MM.1S (cell line): ENCODE measurements at regions not wholly inside any gene's neighbourhood (a gene's known extent, or its start where the extent isn't known, plus 50 kb on each side); places are given as distances from the start of the nearest gene placed in this dataset.

Experiments used
- DNase-seq: peaks from one replicate; pipeline ENCODE4 v3.0.0-alpha.2; 2015
- H2AFZ ChIP-seq: fragments of 300-600 bp; sonication (generic); 2 replicates; pipeline ENCODE4 v1.6.0; 2016; ENCODE audit warnings: antibody characterized with exemption, low read length
- H3F3A ChIP-seq: fragments of 300-600 bp; sonication (generic); 2 replicates; pipeline ENCODE4 v1.6.1; 2016; ENCODE audit warnings: mild to moderate bottlenecking, antibody characterized with exemption, low read length, moderate library complexity, mixed read lengths; ENCODE audit not compliant: insufficient read depth
- H3K27ac ChIP-seq: fragments of 300-600 bp; sonication (generic); 2 replicates; pipeline ENCODE4 v1.5.1; 2016; ENCODE audit warnings: mild to moderate bottlenecking, low read length
- H3K27me3 ChIP-seq: fragments of 300-600 bp; sonication (generic); replicated peaks from 2 replicates; pipeline ENCODE4 v1.6.0; 2016; ENCODE audit warnings: low read length; ENCODE audit not compliant: insufficient read depth
- H3K36me3 ChIP-seq: fragments of 300-600 bp; sonication (generic); replicated peaks from 2 replicates; pipeline ENCODE4 v1.6.1; 2016; ENCODE audit warnings: mild to moderate bottlenecking, low read length, mixed read lengths; ENCODE audit not compliant: insufficient read depth
- H3K4me1 ChIP-seq: fragments of 300-600 bp; sonication (generic); 2 replicates; pipeline ENCODE4 v1.6.1; 2016; ENCODE audit warnings: low read length, mixed read lengths
- H3K4me2 ChIP-seq: fragments of 300-600 bp; sonication (generic); 2 replicates; pipeline ENCODE4 v1.6.0; 2016; ENCODE audit warnings: low read depth, low read length
- H3K4me3 ChIP-seq: fragments of 300-600 bp; sonication (generic); 2 replicates; pipeline ENCODE4 v1.5.1; 2016; ENCODE audit warnings: low read length, mixed read lengths
- H3K79me2 ChIP-seq: fragments of 300-600 bp; sonication (generic); 2 replicates; pipeline ENCODE4 v1.6.1; 2016; ENCODE audit warnings: mixed run types, low read length, mixed read lengths
- H3K9ac ChIP-seq: fragments of 300-600 bp; sonication (generic); 2 replicates; pipeline ENCODE4 v1.6.1; 2016; ENCODE audit warnings: low read length, mixed read lengths
- H3K9me2 ChIP-seq: fragments of 300-600 bp; sonication (generic); replicated peaks from 2 replicates; pipeline ENCODE4 v1.6.1; 2016; ENCODE audit warnings: mild to moderate bottlenecking, low read length, mixed read lengths; ENCODE audit not compliant: insufficient read depth
- H3K9me3 ChIP-seq: fragments of 300-600 bp; sonication (generic); replicated peaks from 2 replicates; pipeline ENCODE4 v1.6.1; 2016; ENCODE audit warnings: mild to moderate bottlenecking, low read length, mixed read lengths; ENCODE audit not compliant: insufficient read depth
- H4K20me1 ChIP-seq: fragments of 300-600 bp; sonication (generic); 2 replicates; pipeline ENCODE4 v1.6.1; 2016; ENCODE audit warnings: mild to moderate bottlenecking, low read length, moderate library complexity, mixed read lengths; ENCODE audit not compliant: insufficient read depth
- CTCF ChIP-seq: fragments of 300-600 bp; sonication (generic); IDR thresholded peaks from 2 replicates; pipeline ENCODE4 v1.5.1; 2016; ENCODE audit warnings: antibody characterized with exemption, low read length, mixed read lengths
- EZH2 ChIP-seq: fragments of 300-600 bp; sonication (generic); optimal IDR thresholded peaks from 2 replicates; pipeline ENCODE3; 2017; ENCODE audit warnings: low read depth, mild to moderate bottlenecking, antibody characterized with exemption, low read length, mixed read lengths
- EZH2phosphoT487 ChIP-seq: fragments of 300-600 bp; sonication (generic); IDR thresholded peaks from 2 replicates; pipeline ENCODE4 v1.6.1; 2018; ENCODE audit warnings: antibody characterized with exemption, low read length

GRCh38 chr20:47950913-47951283, 165.6 kb upstream of the SULF2 start:
- no peak overlapping the region for H3K27ac ChIP-seq
- H3K79me2 ChIP-seq: no peaks in the 10 kb centered on the region
- H3K36me3 ChIP-seq: no peaks in the 10 kb centered on the region
- TF ChIP-seq CTCF: no peak
- no peak for TF ChIP-seq EZH2phosphoT487
- TF ChIP-seq EZH2: no peak
- H3K4me3 ChIP-seq: no peak overlapping the region
- no peaks in the 10 kb centered on the region for H4K20me1 ChIP-seq
- no peaks in the 10 kb centered on the region for H3K4me1 ChIP-seq
- DNase-seq: no peak
- H3K9ac ChIP-seq: no peak overlapping the region
- no peak overlapping the region for H3K4me2 ChIP-seq
- no peaks in the 10 kb centered on the region for H3K9me3 ChIP-seq
- no peaks in the 10 kb centered on the region for H3K27me3 ChIP-seq
- H3K9me2 ChIP-seq: no peaks in the 10 kb centered on the region
- no peak overlapping the region for H2AFZ ChIP-seq
- no peaks in the 10 kb centered on the region for H3F3A ChIP-seq

- Histone ChIP-seq H3K27ac (no peak overlapping the region), H4K20me1 (no peaks in the 10 kb centered on the region), H3K27me3 (no peaks in the 10 kb centered on the region), H2AFZ (no peak overlapping the region), H3K4me3 (no peak overlapping the region), H3K79me2 (no peaks in the 10 kb centered on the region), H3K4me1 (no peaks in the 10 kb centered on the region), H3K9me2 (no peaks in the 10 kb centered on the region), H3K9me3 (no peaks in the 10 kb centered on the region), H3K36me3 (no peaks in the 10 kb centered on the region), H3F3A (no peaks in the 10 kb centered on the region), H3K4me2 (no peak overlapping the region), H3K9ac (no peak overlapping the region)
- no peak for TF ChIP-seq EZH2phosphoT487
- TF ChIP-seq CTCF: no peak
- TF ChIP-seq EZH2: no peak
- no peak for DNase-seq
Measured at GRCh38 chr20:47950124-47950912, 165.0 kb upstream of the SULF2 start.

DNA sequence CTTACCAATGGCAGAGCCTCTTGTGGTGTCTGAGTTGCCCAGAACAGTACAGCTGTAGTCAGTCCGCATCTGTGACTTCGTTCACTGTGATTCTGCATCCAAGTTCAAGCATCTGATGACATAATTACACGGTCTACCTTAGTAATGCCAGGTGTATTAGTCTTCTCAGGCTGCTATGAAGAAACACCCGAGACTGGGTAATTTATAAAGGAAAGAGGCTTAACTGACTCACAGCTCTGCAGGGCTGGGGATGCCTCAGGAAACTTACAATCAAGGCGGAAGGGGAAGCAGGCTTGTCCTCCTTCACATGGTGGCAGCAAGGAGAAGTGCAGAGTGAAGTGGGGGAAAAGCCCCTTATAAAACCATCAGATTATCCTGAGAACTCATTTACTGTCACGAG, 163.9 kb upstream of the SULF2 start:
- Histone ChIP-seq H2AFZ (no peak overlapping the region), H3K27me3 (no peaks in the 10 kb centered on the region), H3K4me2 (no peak overlapping the region), H3K9me3 (no peaks in the 10 kb centered on the region), H4K20me1 (no peaks in the 10 kb centered on the region), H3K9ac (no peak overlapping the region), H3K79me2 (no peaks in the 10 kb centered on the region), H3K9me2 (no peaks in the 10 kb centered on the region), H3K27ac (no peak overlapping the region), H3K4me3 (no peak overlapping the region), H3K36me3 (no peaks in the 10 kb centered on the region), H3K4me1 (no peaks in the 10 kb centered on the region), H3F3A (no peaks in the 10 kb centered on the region)
- no peak for DNase-seq
- no peak for TF ChIP-seq CTCF
- no peak for TF ChIP-seq EZH2
- TF ChIP-seq EZH2phosphoT487: no peak
